Fibroblast of pulmonary artery (primary cell): ENCODE measurements at regions not wholly inside any gene's neighbourhood (a gene's known extent, or its start where the extent isn't known, plus 50 kb on each side); places are given as distances from the start of the nearest gene placed in this dataset.

Experiments used
- DNase-seq: peaks from one replicate; pipeline ENCODE4 v3.0.0-alpha.2; 2010; ENCODE audit warnings: low read depth
- H3K4me3 ChIP-seq: replicated peaks from 2 replicates; pipeline ENCODE4 v1.5.1; 2011; ENCODE audit warnings: low read depth, mild to moderate bottlenecking, control low read depth, low read length, moderate library complexity
- TF ChIP-seq, protein P1 (sequence below): IDR thresholded peaks from 2 replicates; pipeline ENCODE4 v1.5.1; 2011; ENCODE audit warnings: mild to moderate bottlenecking, control low read depth, low read length, inconsistent platforms; ENCODE audit errors: missing control alignments

DNA sequence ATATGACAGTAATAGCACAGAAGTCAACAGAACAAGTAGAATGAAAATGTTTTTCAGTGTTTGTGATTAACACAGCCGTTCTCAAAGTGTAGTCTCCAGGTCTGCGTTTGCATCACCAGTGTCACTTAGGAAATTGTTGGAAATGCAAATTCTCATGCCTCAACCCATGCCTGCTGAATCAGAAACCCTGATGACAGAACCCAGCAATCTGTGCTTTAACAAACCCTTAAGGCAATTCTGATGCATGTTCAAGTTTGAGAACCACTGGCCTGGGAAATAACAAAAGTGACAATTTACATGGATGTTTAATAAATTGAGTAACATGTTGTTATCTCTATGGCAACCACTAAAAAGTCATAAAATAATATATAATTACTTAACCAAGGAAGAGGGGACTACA is 103.1 kb upstream of the ATP11B start:
- H3K4me3 ChIP-seq: no peak overlapping the region
- TF ChIP-seq, protein P1, sequence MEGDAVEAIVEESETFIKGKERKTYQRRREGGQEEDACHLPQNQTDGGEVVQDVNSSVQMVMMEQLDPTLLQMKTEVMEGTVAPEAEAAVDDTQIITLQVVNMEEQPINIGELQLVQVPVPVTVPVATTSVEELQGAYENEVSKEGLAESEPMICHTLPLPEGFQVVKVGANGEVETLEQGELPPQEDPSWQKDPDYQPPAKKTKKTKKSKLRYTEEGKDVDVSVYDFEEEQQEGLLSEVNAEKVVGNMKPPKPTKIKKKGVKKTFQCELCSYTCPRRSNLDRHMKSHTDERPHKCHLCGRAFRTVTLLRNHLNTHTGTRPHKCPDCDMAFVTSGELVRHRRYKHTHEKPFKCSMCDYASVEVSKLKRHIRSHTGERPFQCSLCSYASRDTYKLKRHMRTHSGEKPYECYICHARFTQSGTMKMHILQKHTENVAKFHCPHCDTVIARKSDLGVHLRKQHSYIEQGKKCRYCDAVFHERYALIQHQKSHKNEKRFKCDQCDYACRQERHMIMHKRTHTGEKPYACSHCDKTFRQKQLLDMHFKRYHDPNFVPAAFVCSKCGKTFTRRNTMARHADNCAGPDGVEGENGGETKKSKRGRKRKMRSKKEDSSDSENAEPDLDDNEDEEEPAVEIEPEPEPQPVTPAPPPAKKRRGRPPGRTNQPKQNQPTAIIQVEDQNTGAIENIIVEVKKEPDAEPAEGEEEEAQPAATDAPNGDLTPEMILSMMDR: no peak
- DNase-seq: no peak

DNA sequence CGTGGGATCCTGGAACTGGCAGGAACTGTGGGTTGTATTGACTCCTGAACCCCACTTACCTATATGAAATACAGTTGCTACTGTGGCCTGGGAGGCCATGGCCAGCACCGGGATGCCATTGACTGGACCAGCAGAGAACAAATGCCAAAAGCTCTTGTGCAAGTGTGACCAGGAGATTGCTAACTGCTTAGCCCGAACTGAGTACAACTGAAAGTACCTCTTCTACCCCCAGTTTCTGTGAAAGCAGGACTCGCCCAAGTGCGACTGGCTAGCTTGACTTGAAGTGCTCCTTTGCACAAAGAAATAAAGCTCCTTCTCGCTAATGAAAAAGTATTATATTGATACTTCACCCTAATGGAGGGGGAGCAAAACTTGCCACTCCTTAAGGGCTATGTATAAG is 101.3 kb upstream of the ATP11B start:
- DNase-seq: no peak
- no peak overlapping the region for H3K4me3 ChIP-seq
- TF ChIP-seq, protein P1: no peak

DNA sequence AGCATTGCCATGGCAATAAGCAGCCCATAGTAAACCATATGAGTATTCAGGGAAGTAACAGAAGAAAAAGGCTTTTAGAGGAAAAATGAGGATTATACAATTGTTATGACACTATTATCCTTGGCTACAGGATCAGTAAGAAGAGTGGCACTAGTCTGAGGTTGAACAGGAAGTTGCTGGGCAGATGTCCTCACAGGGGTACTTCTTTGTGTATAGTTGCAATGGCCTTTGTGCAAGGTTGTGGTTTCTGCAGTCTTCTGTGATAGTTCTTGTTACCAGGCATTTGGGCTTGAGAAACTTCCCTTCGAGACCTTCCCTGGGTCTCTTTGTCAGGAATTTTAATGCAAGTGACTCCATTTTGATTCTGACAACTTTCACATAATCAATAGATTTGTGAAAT is 100.6 kb upstream of the ATP11B start:
- DNase-seq: no peak
- TF ChIP-seq, protein P1: no peak
- no peak overlapping the region for H3K4me3 ChIP-seq

DNA sequence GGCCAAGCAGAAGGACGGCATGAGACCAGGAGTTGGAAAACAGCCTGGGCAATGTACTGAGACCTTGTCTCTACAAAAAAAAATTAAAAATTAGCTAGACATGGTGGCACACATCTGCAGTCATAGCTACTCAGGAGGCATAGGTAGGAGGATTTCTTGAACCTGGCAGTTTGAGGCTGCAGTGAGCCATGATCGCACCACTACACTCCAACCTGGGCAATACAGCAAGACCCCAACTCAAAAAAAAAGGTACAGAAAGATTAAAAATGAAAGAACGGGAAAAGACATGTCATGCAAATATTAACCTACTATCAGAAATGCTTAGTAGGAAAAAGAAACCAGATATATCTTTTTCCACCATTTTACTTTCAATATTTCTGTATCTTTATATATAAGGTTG is 99.6 kb upstream of the ATP11B start:
- no peak overlapping the region for H3K4me3 ChIP-seq
- DNase-seq: no peak
- TF ChIP-seq, protein P1: no peak

DNA sequence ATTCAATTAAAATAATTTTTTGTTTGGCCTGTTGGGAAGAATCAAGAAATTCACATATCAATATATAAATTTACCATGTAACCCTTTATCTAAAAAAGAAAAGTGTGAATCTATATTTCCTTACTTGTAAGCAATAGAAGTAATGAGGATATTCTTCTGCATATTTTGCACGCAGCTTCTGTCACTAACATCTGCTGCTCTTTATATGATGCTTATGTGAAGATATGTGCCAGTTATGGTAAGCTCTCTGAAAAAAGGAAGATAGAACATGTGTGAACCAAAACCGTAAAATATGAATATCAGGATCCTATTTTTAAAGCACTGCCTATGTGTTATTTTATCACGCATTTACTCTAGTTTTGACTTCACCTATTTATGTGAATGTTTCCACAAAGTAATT is 96.4 kb upstream of the ATP11B start:
- no peak overlapping the region for H3K4me3 ChIP-seq
- TF ChIP-seq, protein P1: no peak
- no peak for DNase-seq

DNA sequence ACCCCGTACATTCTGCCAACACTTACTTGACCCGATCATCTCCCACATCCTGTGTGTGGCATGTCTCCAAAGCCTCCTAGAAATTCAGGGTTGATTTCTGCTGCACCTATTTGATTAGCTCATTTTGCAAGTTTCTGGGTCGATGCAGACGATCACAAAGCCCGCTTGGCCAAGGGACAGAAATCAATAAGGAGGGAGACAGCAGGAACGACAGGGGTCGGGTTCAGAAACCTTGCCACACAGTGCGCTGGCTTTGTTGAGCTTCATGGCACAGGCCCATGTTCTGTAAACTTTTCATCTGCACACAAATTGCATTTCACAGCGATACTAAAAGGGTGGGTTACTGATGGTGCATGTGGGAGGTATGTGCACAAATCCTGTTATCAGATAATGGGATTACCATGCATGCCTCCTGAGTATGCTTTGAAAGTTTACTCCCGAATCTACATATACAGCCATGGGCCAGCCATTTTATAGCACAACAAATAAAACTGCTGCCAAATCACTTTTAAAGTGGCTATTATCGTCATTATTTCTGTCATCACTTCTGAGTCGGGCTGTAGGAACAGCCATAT is 95.9 kb upstream of the ATP11B start:
- TF ChIP-seq, protein P1: no peak
- DNase-seq: no peak
- no peak overlapping the region for H3K4me3 ChIP-seq

DNA sequence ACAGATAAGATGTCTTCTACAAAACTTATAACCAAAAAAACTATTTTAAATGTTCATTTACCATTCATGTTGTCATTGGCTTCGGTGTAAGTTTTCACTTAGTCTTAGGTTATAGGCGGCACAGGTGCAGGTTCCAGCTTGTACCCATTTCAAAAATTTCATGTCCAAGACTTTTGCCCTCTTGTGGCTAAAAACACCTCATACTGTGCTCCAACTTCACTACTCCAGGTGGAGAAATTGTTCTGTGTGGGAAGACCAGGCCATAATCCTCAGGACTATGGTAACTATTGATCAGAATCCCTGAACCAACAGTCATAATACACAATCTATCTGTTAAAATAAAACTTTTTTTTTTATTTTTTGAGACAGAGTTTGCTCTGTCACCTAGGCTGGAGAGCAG is 95.2 kb upstream of the ATP11B start:
- TF ChIP-seq, protein P1: no peak
- DNase-seq: no peak
- no peak overlapping the region for H3K4me3 ChIP-seq
